Activated B cell treated with CpG ODN at 0.5 μM for 24 hours (primary cell): ENCODE measurements at regions not wholly inside any gene's neighbourhood (a gene's known extent, or its start where the extent isn't known, plus 50 kb on each side); places are given as distances from the start of the nearest gene placed in this dataset.
"Not testable (repeated sequence)": the region's sequence is repeated elsewhere in the genome, so short reads cannot be mapped to it uniquely, and the experiment has no call there.

ENCODE experiments used
- ATAC-seq: fragments of 200-7000 bp; cut with Tn5 transposase; one replicate; pipeline ENCODE4 v1.10.0; 2021; ENCODE audit warnings: low read depth, mild to moderate bottlenecking, moderate library complexity
- CTCF ChIA-PET: fragments of 350-600 bp; sonication (Branson Sonifier 250); formaldehyde crosslinking; loops from one replicate; lab custom pipeline; 2021; ENCODE audit warnings: antibody characterized with exemption; lab: Charles Lee
- POLR2A ChIA-PET: fragments of 350-600 bp; sonication (Branson Sonifier 250); formaldehyde crosslinking; loops from one replicate; lab custom pipeline; 2021; ENCODE audit warnings: antibody characterized with exemption; lab: Charles Lee
- DNase-seq: peaks from one replicate; pipeline ENCODE4 v3.0.0; 2022
- H3K27ac Mint-ChIP-seq: one replicate; pipeline ENCODE4 v1.8.0; 2020; ENCODE audit warnings: mixed read lengths
- H3K27me3 Mint-ChIP-seq: one replicate; pipeline ENCODE4 v1.8.0; 2021; ENCODE audit warnings: mixed read lengths
- H3K36me3 Mint-ChIP-seq: one replicate; pipeline ENCODE4 v1.8.0; 2021; ENCODE audit warnings: low read depth, mixed read lengths
- H3K4me1 Mint-ChIP-seq: one replicate; pipeline ENCODE4 v1.8.0; 2021; ENCODE audit warnings: mixed read lengths
- H3K4me3 Mint-ChIP-seq: one replicate; pipeline ENCODE4 v1.8.0; 2020; ENCODE audit warnings: mild to moderate bottlenecking, mixed read lengths
- H3K9me3 Mint-ChIP-seq: one replicate; pipeline ENCODE4 v1.8.0; 2020; ENCODE audit warnings: mixed read lengths
- intact Hi-C: fragments of 100-400 bp; cut with micrococcal nuclease; formaldehyde crosslinking; loops from one replicate; pipeline ENCODE4 v1.15.1; 2024
- TF ChIP-seq, protein P1 (sequence below): fragments of 200-600 bp; IDR thresholded peaks from one replicate; pipeline ENCODE4 v1.8.0; 2022; ENCODE audit warnings: antibody characterized with exemption, mild to moderate bottlenecking

- ChIA-PET POLR2A (no interaction called here), CTCF (no interaction called here)
- no peak for ATAC-seq
- no peaks in the 10 kb centered on the region for H3K27me3 Mint-ChIP-seq
- TF ChIP-seq, protein P1, sequence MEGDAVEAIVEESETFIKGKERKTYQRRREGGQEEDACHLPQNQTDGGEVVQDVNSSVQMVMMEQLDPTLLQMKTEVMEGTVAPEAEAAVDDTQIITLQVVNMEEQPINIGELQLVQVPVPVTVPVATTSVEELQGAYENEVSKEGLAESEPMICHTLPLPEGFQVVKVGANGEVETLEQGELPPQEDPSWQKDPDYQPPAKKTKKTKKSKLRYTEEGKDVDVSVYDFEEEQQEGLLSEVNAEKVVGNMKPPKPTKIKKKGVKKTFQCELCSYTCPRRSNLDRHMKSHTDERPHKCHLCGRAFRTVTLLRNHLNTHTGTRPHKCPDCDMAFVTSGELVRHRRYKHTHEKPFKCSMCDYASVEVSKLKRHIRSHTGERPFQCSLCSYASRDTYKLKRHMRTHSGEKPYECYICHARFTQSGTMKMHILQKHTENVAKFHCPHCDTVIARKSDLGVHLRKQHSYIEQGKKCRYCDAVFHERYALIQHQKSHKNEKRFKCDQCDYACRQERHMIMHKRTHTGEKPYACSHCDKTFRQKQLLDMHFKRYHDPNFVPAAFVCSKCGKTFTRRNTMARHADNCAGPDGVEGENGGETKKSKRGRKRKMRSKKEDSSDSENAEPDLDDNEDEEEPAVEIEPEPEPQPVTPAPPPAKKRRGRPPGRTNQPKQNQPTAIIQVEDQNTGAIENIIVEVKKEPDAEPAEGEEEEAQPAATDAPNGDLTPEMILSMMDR: no peak
- intact Hi-C loops: loop anchor here (5.0 to 10.0 kb wide), 3 partner anchors 395 to 855 kb away; no protein-coding TSS in a partner anchor
- H3K4me1 Mint-ChIP-seq: no peaks in the 10 kb centered on the region
- no peak overlapping the region for H3K4me3 Mint-ChIP-seq
- no peak overlapping the region for H3K27ac Mint-ChIP-seq
- no peaks in the 10 kb centered on the region for H3K36me3 Mint-ChIP-seq
- H3K9me3 Mint-ChIP-seq: no peaks in the 10 kb centered on the region
- DNase-seq: no peak
Measured at GRCh38 chr3:20739814-20740213, 553.8 kb upstream of the SGO1 start.

DNA sequence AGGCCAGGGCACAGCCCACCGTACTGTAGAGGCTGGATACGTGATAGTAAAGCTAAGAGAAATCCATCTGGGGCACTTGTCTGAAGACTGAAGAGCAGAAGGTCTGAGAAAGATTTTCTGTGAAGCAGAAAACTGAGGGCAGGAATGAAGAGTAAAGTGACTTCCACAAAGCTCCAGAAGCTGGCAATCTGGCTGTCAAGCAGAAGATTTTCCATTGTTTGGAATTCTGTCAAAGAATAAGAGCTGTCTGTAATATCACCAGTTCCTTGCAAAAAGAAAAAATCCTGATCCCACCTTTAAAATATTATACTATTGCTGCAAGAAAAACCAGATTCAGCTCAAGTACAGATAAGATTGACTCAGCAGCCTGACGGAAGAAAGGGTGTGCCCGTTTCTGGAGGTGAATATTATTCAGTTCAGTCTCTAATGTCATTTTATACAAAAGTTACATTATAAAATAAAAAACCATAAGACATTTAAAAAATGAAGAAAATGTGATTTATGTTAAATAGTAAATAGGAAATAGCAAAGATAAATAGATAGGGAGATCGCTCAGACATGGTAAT lies 550.4 kb upstream of the SGO1 start:
- H3K9me3 Mint-ChIP-seq: no peaks in the 10 kb centered on the region
- H3K4me3 Mint-ChIP-seq: no peak overlapping the region
- intact Hi-C loops: loop anchor here (10.0 kb wide), 2 partner anchors 392 to 852 kb away; no protein-coding TSS in a partner anchor
- DNase-seq: no peak
- no peaks in the 10 kb centered on the region for H3K27me3 Mint-ChIP-seq
- CTCF ChIA-PET: no interaction called here
- H3K27ac Mint-ChIP-seq: no peak overlapping the region
- H3K36me3 Mint-ChIP-seq: no peaks in the 10 kb centered on the region
- no peaks in the 10 kb centered on the region for H3K4me1 Mint-ChIP-seq
- no peak for ATAC-seq
- TF ChIP-seq, protein P1: no peak
- POLR2A ChIA-PET: no interaction called here

GRCh38 chr3:20729185-20729584 lies 543.2 kb upstream of the SGO1 start:
- no peaks in the 10 kb centered on the region for H3K36me3 Mint-ChIP-seq

DNA sequence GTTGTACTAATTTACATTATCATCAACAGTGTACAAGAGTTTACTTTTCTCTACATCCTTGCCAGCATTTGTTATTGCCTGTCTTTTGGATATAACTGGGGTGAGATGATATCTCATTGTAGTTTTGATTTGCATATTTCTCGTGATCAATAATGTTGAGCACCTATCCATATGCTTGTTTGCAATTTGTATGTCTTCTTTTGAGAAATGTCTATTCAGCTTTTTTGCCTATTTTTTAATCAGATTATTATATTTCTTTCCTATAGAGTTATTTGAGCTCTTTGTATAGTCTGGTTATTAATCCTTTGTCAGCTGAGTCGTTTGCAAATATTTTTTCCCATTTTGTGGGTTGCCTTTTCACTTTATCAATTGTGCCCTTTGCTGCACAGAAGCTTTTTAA lies 540.8 kb upstream of the SGO1 start:
- TF ChIP-seq, protein P1: no peak
- intact Hi-C loops: no loop called here
- DNase-seq: no peak
- Mint-ChIP-seq H3K4me3 (no peak overlapping the region), H3K4me1 (no peaks in the 10 kb centered on the region), H3K27ac (no peak overlapping the region), H3K27me3 (no peaks in the 10 kb centered on the region), H3K9me3 (peaks cover 2% of the 10 kb centered on the region), H3K36me3 (no peaks in the 10 kb centered on the region)
- POLR2A ChIA-PET: no interaction called here
- no peak for ATAC-seq
- CTCF ChIA-PET: no interaction called here

More at GRCh38 chr3:20729185-20729584, 543.2 kb upstream of the SGO1 start:
- ChIA-PET POLR2A (no interaction called here), CTCF (no interaction called here)
- Mint-ChIP-seq H3K27me3 (no peaks in the 10 kb centered on the region), H3K27ac (no peak overlapping the region), H3K9me3 (peaks cover 2% of the 10 kb centered on the region), H3K4me1 (no peaks in the 10 kb centered on the region), H3K4me3 (no peak overlapping the region)
- DNase-seq (no peak), ATAC-seq (no peak)
- intact Hi-C loops: no loop called here
- TF ChIP-seq, protein P1: no peak

GRCh38 chr3:20724241-20724640 lies 538.2 kb upstream of the SGO1 start:
- intact Hi-C loops: no loop called here
- ChIA-PET CTCF (no interaction called here), POLR2A (no interaction called here)
- Mint-ChIP-seq H3K4me3 (no peak overlapping the region), H3K9me3 (no peaks in the 10 kb centered on the region), H3K4me1 (no peaks in the 10 kb centered on the region), H3K36me3 (no peaks in the 10 kb centered on the region), H3K27me3 (no peaks in the 10 kb centered on the region), H3K27ac (no peak overlapping the region)
- TF ChIP-seq, protein P1: no peak
- DNase-seq (no peak), ATAC-seq (no peak)

- H3K27me3 Mint-ChIP-seq, DNase-seq, intact Hi-C loops, POLR2A ChIA-PET, H3K36me3 Mint-ChIP-seq, H3K27ac Mint-ChIP-seq, CTCF ChIA-PET, ATAC-seq, H3K9me3 Mint-ChIP-seq, H3K4me1 Mint-ChIP-seq, H3K4me3 Mint-ChIP-seq: not testable (repeated sequence)
Measured at GRCh38 chr3:20716425-20716824, 530.4 kb upstream of the SGO1 start.
